GM04504 (cell line): ENCODE measurements at regions not wholly inside any gene's neighbourhood (a gene's known extent, or its start where the extent isn't known, plus 50 kb on each side); places are given as distances from the start of the nearest gene placed in this dataset.

Experiments
- DNase-seq: peaks from one replicate; pipeline ENCODE4 v3.0.0-alpha.2; 2012; ENCODE audit warnings: low read depth

DNA sequence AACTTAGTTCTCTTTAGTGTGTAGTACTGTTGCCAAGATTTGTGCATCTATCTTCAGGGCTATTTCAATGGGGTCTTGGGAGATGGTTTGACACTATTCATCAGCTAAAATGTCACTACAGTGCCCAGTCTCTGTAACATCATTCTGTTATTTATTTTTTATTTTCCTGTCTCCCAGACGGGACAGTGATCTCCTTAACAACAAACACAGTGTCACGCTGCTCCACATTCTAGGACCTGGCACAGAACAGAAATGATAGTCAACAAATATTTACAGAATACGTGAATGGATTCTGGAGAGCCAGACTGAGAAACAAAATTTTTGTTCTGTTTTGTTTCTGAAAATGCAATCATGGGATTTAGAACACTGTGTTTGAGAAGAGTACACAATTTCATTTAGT, 937.7 kb upstream of the LRRN3 start:
- no peak for DNase-seq

- no peak for DNase-seq
Observed at GRCh38 chr7:110156511-110156910, 934.4 kb upstream of the LRRN3 start.

DNA sequence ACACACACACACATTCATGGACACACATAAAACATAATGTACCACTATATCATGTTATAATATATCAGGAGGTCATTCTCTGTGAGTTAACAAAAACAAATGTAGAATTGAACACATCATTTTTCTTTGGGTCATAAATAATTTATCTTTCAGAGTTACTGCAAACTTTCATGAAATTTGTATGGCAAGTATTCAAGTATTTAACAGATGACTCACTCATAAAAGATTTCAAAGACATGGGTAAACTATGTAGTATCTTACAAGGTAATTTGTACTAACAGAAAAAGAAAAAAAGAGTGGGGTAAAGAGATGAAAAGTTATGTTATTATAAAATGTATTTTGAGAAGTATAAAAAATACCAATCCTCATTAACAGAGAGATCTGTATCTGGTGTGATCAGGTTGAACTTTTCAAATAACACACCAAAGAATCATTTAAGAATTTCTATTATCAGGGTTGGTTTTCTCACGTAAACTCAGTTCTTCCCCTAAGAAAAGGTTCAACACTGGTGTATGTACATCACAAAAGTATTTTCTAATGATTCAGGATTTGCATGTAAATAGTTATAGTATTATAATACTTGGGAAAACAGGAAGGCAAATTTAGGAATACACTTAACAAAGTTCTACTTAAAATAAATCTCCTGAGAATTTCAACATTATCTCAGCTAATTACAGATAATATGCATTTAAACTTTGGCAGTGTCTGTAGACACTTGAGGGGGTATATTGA, 933.1 kb upstream of the LRRN3 start:
- DNase-seq = no peak

GRCh38 chr7:110168010-110168409, 922.9 kb upstream of the LRRN3 start:
- no peak for DNase-seq

- no peak for DNase-seq
Observed at GRCh38 chr7:110170841-110171240, 920.1 kb upstream of the LRRN3 start.

GRCh38 chr7:110177463-110177862, 913.5 kb upstream of the LRRN3 start:
- no peak for DNase-seq

DNA sequence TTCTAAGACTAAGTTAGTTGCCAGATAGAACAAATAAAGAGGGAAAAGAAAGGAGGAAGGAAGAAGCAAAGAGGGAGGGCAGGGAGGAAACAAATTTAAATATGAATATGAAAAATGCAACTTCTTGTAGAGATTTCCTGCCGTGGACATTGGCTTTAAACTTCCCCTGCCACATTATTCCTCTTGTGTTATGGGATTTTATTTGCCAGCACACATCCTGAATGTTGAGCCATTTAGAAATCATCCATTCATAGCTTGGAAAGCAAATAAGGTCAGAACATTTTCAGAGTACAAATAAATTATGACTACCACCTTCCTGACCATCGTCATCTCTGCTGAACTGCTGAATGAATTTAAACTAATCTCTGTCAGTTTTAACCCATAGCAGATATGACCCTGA, 911.9 kb upstream of the LRRN3 start:
- no peak for DNase-seq

DNA sequence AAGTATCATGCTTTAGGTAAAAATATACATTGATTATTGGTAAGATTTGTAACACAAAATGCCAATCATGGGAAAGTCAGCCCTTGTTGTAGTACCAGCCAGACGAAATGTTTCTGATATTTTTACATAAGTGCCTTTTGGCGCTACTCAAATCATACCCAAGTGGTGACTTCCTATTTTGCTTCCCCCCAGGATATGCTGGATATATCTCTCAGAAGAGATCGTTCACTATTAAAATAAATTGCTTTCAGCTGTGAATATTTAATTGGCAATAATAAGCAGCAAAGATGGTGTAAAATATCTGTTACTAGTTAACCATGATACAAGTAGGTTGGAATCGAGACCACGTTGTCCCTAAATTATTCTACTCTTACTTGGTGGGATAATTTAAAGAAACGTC, 909.2 kb upstream of the LRRN3 start:
- DNase-seq = no peak

DNA sequence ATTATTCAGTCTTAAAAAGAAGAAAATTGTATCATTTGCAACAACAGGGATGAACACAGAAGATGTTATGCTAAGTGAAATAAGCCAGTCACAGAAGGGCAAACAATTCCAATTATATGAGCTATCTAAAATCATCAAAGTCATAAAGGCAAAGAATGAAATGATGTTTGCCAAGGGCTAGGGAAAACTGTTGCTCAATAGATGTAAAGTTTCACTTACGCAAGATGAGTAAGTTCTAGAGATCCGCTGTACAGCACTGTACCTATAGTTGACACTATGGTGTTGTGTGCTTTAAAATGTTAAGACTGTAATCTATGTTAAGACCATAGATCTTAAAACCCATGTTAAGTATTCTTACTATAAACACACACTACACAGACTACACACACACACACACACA, 904.6 kb upstream of the LRRN3 start:
- DNase-seq = no peak

DNA sequence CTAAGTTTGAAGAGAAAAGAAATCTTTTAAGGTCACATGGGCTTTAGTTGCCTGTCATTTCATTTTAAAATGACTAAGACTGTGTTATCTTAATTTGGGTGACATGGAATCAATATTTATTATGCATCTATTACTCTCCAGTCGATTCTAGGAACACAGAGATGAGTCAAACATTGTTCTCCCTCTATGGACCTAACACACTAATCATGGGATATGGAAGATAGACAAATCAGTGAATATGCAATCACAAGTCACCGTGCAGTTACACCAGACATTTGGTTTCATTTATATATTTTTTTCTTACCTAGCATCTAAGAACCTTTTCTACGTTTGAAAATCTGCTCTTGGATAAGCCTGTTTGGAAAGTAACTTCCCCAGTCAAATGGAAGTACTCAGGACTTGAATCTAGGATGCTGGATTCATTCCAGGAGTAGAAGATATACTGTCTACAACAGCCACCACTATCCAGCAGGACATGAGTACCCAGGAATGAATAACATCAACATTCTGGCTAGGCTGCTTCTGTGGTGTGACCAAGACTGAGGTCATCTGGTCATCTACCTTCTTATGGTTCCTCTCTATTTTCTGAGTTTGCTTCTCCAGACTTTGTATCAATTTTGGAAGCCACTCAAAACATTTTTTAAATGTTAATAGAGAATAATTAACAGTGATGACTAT, 902.9 kb upstream of the LRRN3 start:
- no peak for DNase-seq

- no peak for DNase-seq
Observed at GRCh38 chr7:110204527-110204926, 886.4 kb upstream of the LRRN3 start.

- no peak for DNase-seq
Observed at GRCh38 chr7:110205899-110206298, 885.0 kb upstream of the LRRN3 start.

GRCh38 chr7:110209884-110210283, 881.0 kb upstream of the LRRN3 start:
- DNase-seq = no peak

DNA sequence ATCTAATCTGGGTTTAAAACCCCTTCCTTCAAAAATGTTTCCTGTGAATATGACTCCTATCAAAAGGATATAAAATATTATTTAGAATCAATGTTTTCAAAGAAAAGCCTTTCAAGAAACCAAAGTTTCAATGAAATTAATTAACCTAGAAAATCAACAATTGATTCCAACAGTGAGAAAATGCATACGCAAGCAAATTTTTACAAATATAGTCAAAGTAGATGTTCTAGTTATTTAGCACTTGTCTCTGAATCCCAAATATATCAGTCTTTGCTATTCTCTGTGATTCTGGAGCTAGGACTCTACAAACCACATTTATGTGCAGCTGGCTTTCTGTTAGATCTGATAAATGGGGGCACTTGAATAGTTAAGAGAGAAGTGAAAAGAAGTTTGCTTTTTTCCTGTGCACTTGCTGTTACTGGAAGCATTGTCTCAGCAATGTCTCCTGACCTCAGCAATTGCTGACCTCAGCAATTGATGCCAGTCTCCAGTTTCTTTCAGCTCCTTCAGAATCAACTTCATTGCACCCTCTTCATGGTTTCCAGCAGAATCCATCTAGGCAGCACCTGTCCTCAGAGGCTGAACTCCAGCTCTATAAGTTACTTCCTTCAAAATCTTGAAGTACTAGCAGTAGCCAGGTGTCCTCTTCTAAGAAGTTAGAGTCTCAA, 879.9 kb upstream of the LRRN3 start:
- no peak for DNase-seq

GRCh38 chr7:110224643-110225042, 866.3 kb upstream of the LRRN3 start:
- DNase-seq = no peak

- DNase-seq = no peak
Observed at GRCh38 chr7:110246118-110246517, 844.8 kb upstream of the LRRN3 start.

DNA sequence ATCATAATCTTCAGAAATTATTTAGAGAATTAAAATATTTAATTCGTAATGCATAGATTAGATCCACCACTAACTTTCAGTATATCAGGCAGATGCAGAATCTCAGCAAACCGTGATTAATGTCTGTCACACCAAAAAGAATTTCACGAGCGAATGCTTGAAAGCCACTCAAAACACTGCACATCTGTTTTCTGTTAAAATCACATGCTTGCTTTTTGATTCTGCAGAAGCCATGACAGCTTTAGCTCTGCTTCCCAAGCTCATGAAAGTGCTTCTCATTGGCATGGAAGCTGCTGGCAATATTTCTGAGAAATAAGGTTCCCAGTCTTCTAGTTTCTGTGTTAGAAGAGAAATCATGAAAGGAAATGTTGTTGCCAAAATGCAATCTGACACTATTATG, 837.8 kb upstream of the LRRN3 start:
- no peak for DNase-seq

GRCh38 chr7:110257673-110258072, 833.3 kb upstream of the LRRN3 start:
- no peak for DNase-seq

DNA sequence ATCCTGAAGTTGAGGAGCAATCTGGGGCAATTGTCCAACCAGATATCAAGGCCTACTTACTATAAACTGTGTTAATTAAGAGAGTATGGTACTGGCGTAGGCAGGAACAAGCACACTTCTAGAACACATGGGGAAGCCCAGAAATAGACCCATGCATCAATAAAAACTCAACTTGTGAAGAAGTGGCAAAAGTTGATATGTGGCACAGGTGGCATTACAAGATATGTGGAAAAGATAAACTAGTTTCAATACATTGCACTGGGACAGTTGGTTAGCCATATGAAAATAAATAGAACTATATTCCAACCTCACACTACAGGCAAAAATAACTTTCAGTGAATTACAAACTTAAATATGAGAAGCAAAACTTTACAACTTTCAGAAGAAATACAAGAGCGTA, 828.7 kb upstream of the LRRN3 start:
- no peak for DNase-seq

DNA sequence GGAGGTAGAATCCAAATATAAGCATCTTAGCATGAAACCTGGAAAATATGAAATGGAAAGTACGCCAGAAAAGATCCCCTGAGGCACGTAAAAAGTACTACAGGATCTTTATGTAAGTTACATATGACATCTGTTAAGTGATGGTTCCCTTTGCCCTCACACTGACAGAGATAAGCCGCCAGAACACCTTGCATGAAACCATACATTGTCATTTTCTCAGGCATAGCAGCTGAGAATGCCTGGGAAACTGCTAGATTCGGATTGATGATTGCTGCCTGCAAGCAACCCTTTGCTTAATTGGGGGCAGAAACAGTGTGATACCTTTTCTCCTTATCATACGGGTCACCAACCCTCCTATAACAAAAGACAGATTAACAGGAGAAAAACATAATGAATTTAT, 826.6 kb upstream of the LRRN3 start:
- DNase-seq = no peak

DNA sequence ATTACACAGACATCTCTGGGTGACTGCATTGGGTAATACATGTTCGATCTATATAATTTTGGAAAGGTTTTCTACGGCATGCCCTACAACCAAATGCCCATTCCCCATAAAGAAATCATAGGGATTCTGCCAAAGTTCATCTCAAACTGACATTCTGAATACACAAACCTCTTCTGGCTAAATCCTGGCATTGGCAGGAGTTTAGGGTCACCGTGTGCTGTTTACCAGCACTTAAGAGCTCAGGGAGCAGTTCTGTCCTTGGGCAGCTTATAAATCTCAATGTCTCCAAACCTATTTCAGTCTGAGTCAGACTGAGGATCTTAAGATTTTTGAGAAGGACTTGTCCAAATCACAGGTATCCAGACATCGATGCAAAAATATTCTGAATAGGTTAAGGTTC, 809.6 kb upstream of the LRRN3 start:
- no peak for DNase-seq

DNA sequence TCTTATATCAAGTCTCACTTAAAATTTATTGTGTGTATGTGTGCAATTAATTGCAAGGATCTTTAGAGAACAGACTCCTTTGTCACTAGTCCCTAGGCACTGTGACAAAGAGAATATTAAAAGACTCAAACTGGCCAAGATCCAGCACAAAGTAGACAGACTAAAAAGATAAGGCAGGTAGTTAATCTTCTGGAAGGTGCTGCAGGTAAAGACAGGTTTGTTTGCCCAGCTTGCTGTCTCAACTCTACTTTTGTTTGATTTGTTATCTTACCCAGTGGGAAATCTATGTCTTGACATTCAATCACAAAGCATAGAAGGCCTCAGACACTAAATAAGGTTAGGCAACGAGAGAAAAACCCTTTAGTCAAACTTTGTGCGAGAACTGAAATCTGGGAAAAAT, 807.9 kb upstream of the LRRN3 start:
- DNase-seq = no peak

GRCh38 chr7:110291430-110291829, 799.5 kb upstream of the LRRN3 start:
- no peak for DNase-seq
